Fibroblast of skin of left biceps (primary cell): ENCODE measurements at regions not wholly inside any gene's neighbourhood (a gene's known extent, or its start where the extent isn't known, plus 50 kb on each side); places are given as distances from the start of the nearest gene placed in this dataset.

Experiments
- DNase-seq, 2 experiments: peaks; one replicate each; pipeline ENCODE4 v3.0.0-alpha.2; 2013; ENCODE audit warnings: low read depth in 2 of 2

GRCh38 chr1:69146303-69146702, 421.4 kb upstream of the LRRC7 start:
- no peak for DNase-seq

- no peak for DNase-seq
These were observed 419.0 kb upstream of the LRRC7 start for GRCh38 chr1:69148731-69149130.

- DNase-seq = no peak
These were observed 410.5 kb upstream of the LRRC7 start for GRCh38 chr1:69157046-69157756.

GRCh38 chr1:69163241-69163640, 404.5 kb upstream of the LRRC7 start:
- no peak for DNase-seq

GRCh38 chr1:69163779-69164178, 403.9 kb upstream of the LRRC7 start:
- DNase-seq = no peak

- DNase-seq = no peak
These were observed 399.8 kb upstream of the LRRC7 start for GRCh38 chr1:69167876-69168275.

- DNase-seq = no peak
These were observed 396.5 kb upstream of the LRRC7 start for GRCh38 chr1:69171248-69171647.

GRCh38 chr1:69172003-69173000, 395.4 kb upstream of the LRRC7 start:
- DNase-seq = no peak

GRCh38 chr1:69175053-69175452, 392.7 kb upstream of the LRRC7 start:
- no peak for DNase-seq

GRCh38 chr1:69180358-69180757, 387.4 kb upstream of the LRRC7 start:
- DNase-seq = no peak

GRCh38 chr1:69185378-69185777, 382.3 kb upstream of the LRRC7 start:
- DNase-seq = no peak

GRCh38 chr1:69191335-69191734, 376.4 kb upstream of the LRRC7 start:
- no peak for DNase-seq

GRCh38 chr1:69195136-69195535, 372.6 kb upstream of the LRRC7 start:
- no peak for DNase-seq

GRCh38 chr1:69196071-69196470, 371.7 kb upstream of the LRRC7 start:
- no peak for DNase-seq

GRCh38 chr1:69197816-69198215, 369.9 kb upstream of the LRRC7 start:
- DNase-seq = no peak

- DNase-seq = no peak
These were observed 366.0 kb upstream of the LRRC7 start for GRCh38 chr1:69201716-69202115.

- no peak for DNase-seq
These were observed 364.6 kb upstream of the LRRC7 start for GRCh38 chr1:69203166-69203565.

- DNase-seq = no peak
These were observed 354.1 kb upstream of the LRRC7 start for GRCh38 chr1:69213644-69214043.

- DNase-seq = no peak
These were observed 351.8 kb upstream of the LRRC7 start for GRCh38 chr1:69215883-69216282.

- DNase-seq = no peak
These were observed 347.1 kb upstream of the LRRC7 start for GRCh38 chr1:69220672-69221071.

- no peak for DNase-seq
These were observed 346.2 kb upstream of the LRRC7 start for GRCh38 chr1:69221524-69221923.

- DNase-seq = no peak
These were observed 344.6 kb upstream of the LRRC7 start for GRCh38 chr1:69223156-69223555.

- no peak for DNase-seq
These were observed 339.2 kb upstream of the LRRC7 start for GRCh38 chr1:69228501-69228900.
